ENCODE measurements at regions not wholly inside any gene's neighbourhood (a gene's known extent, or its start where the extent isn't known, plus 50 kb on each side); places are given as distances from the start of the nearest gene placed in this dataset.
A peak's percentile ranks its signal among the peaks of the same experiment; 100 is the strongest.
"Not testable (repeated sequence)": the region's sequence is repeated elsewhere in the genome, so short reads cannot be mapped to it uniquely, and the experiment has no call there.

DNA sequence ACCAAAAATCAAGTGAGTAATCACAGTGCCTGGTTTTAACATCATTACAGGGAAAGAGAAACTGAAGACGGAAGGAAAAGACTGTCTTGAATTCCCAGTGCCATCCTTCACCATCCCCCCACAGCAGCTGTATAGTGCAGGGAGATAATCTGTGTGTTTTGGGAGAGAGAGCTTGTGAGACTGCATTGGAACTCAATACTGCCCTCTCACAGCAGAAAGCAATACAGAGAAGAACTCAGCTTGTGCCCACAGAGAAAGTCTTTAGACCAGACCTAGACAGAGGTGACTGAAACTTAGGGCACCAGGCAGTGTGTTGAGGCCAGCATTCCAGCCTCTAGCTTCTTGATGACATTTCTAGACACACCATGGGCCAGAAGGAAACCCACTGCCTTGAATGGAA, 754.7 kb upstream of the CDH6 start:
- Mint-ChIP-seq H3K27me3 (ENCODE audit: low read depth) (no peaks in the 10 kb centered on the region), H3K9me3 (ENCODE audit: low read depth) (peaks cover 46% of the 10 kb centered on the region), H3K27ac (ENCODE audit: unreplicated experiment) (no peak overlapping the region), H3K4me3 (ENCODE audit: unreplicated experiment) (no peak overlapping the region), H3K36me3 (ENCODE audit: low read depth) (peaks cover 15% of the 10 kb centered on the region), H3K4me1 (ENCODE audit: low read depth) (peaks cover 29% of the 10 kb centered on the region)
- TF ChIP-seq CTCF (IDR thresholded peaks at IDR 0.05), result no peak
- no peak for DNase-seq (ENCODE audit: low spot score)

DNA sequence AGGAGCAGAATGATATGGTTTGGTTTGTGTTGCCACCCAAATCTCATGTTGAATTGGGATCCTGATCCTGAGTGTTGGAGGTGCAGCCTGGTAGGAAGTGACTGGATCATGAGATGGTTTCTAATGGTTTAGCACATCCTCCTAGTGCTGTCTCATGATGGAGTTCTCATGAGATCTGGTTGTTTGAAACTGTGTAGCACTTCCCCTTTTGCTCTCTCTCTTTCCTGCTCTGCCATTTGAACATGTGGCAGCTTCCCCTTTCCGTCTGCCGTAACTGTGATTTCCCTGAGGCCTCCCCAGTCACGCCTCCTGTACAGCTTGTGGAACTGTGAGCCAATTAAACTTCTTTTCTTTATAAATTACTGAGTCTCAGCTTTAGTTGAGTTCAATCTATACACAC, 756.8 kb upstream of the CDH6 start:
- peaks cover 29% of the 10 kb centered on the region for H3K4me1 Mint-ChIP-seq (ENCODE audit: low read depth)
- H3K9me3 Mint-ChIP-seq (ENCODE audit: low read depth), result peaks cover 46% of the 10 kb centered on the region
- no peak overlapping the region for H3K27ac Mint-ChIP-seq (ENCODE audit: unreplicated experiment)
- no peaks in the 10 kb centered on the region for H3K27me3 Mint-ChIP-seq (ENCODE audit: low read depth)
- DNase-seq (ENCODE audit: low spot score), result no peak
- TF ChIP-seq CTCF (IDR thresholded peaks at IDR 0.05), result no peak
- H3K4me3 Mint-ChIP-seq (ENCODE audit: unreplicated experiment), result no peak overlapping the region
- peaks cover 12% of the 10 kb centered on the region for H3K36me3 Mint-ChIP-seq (ENCODE audit: low read depth)

DNA sequence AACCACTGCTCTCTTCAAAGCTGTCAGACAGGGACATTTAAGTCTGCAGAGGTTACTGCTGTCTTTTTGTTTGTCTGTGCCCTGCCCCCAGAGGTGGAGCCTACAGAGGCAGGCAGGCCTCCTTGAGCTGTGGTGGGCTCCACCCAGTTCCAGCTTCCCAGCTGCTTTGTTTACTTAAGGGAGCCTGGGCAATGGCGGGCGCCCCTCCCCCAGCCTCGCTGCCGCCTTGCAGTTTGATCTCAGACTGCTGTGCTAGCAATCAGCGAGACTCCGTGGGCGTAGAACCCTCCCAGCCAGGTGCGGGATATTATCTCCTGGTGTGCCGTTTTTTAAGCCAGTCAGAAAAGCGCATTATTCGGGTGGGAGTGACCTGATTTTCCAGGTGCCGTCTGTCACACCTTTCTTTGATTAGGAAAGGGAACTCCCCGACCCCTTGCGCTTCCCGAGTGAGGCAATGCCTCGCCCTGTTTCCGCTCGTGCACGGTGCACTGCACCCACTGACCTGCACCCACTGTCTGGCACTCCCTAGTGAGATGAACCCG, 764.5 kb upstream of the CDH6 start:
- not testable (repeated sequence) for DNase-seq (ENCODE audit: low spot score); H3K27me3 Mint-ChIP-seq (ENCODE audit: low read depth); H3K4me1 Mint-ChIP-seq (ENCODE audit: low read depth); H3K27ac Mint-ChIP-seq (ENCODE audit: unreplicated experiment)
- Mint-ChIP-seq H3K9me3 (ENCODE audit: low read depth) (peaks cover 31% of the 10 kb centered on the region), H3K36me3 (ENCODE audit: low read depth) (peaks cover 10% of the 10 kb centered on the region), H3K4me3 (ENCODE audit: unreplicated experiment) (peak overlapping the region; percentile 31)

- H3K36me3 Mint-ChIP-seq (ENCODE audit: low read depth), result no peaks in the 10 kb centered on the region
- H3K9me3 Mint-ChIP-seq (ENCODE audit: low read depth), result peaks cover 8% of the 10 kb centered on the region
- H3K27me3 Mint-ChIP-seq (ENCODE audit: low read depth), result no peaks in the 10 kb centered on the region
- no peak for DNase-seq (ENCODE audit: low spot score)
- no peak for TF ChIP-seq CTCF (IDR thresholded peaks at IDR 0.05)
- no peak overlapping the region for H3K4me3 Mint-ChIP-seq (ENCODE audit: unreplicated experiment)
- no peak overlapping the region for H3K27ac Mint-ChIP-seq (ENCODE audit: unreplicated experiment)
- H3K4me1 Mint-ChIP-seq (ENCODE audit: low read depth), result peaks cover 20% of the 10 kb centered on the region
Measured at GRCh38 chr5:30414078-30414477, 779.4 kb upstream of the CDH6 start.

DNA sequence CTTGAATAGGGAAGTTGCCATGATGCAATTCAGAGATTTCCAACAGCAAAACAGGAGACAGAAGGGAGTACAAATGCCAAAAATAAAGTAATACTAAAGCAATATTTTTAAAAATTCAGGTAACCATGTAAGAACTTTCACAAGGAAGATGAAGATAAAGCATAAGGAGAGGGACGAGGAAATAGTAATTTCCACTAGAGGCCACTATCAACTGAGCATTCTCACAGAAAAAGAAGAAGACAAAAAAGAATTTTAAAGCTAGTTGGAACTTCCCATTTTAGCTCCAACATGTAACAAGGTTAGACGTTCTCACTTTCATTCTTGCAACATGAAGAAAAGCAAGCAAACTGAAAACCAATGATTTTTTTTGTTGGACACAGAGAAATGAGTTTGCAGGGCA, 779.9 kb upstream of the CDH6 start:
- peaks cover 16% of the 10 kb centered on the region for H3K4me1 Mint-ChIP-seq (ENCODE audit: low read depth)
- H3K36me3 Mint-ChIP-seq (ENCODE audit: low read depth), result no peaks in the 10 kb centered on the region
- peak; percentile 81 for TF ChIP-seq CTCF (IDR thresholded peaks at IDR 0.05)
- no peak overlapping the region for H3K27ac Mint-ChIP-seq (ENCODE audit: unreplicated experiment)
- no peak overlapping the region for H3K4me3 Mint-ChIP-seq (ENCODE audit: unreplicated experiment)
- DNase-seq (ENCODE audit: low spot score), result no peak
- peaks cover 8% of the 10 kb centered on the region for H3K9me3 Mint-ChIP-seq (ENCODE audit: low read depth)
- no peaks in the 10 kb centered on the region for H3K27me3 Mint-ChIP-seq (ENCODE audit: low read depth)

- Mint-ChIP-seq H3K27me3 (ENCODE audit: low read depth) (no peaks in the 10 kb centered on the region), H3K27ac (ENCODE audit: unreplicated experiment) (no peak overlapping the region), H3K9me3 (ENCODE audit: low read depth) (no peaks in the 10 kb centered on the region), H3K4me1 (ENCODE audit: low read depth) (peaks cover 7% of the 10 kb centered on the region), H3K36me3 (ENCODE audit: low read depth) (no peaks in the 10 kb centered on the region), H3K4me3 (ENCODE audit: unreplicated experiment) (no peak overlapping the region)
- TF ChIP-seq CTCF (IDR thresholded peaks at IDR 0.05), result no peak
- no peak for DNase-seq (ENCODE audit: low spot score)
Measured at GRCh38 chr5:30405821-30406220, 787.7 kb upstream of the CDH6 start.
